Stimulated activated CD4-positive, alpha-beta T cell treated with anti-CD3 and anti-CD28 coated beads, TNF-alpha, amount 100 ng/mL, for 48 hours (primary cell): ENCODE measurements at regions not wholly inside any gene's neighbourhood (a gene's known extent, or its start where the extent isn't known, plus 50 kb on each side); places are given as distances from the start of the nearest gene placed in this dataset.
"Not testable (repeated sequence)": the region's sequence is repeated elsewhere in the genome, so short reads cannot be mapped to it uniquely, and the experiment has no call there.

Source experiments
- DNase-seq, 3 donors: peaks; one replicate each; pipeline ENCODE4 v3.0.0-alpha.2; 2020; ENCODE audit warnings: low read depth in 3 of 3

GRCh38 chr5:23721336-23721735 is 213.9 kb downstream of the PRDM9 start:
- no peak for DNase-seq

GRCh38 chr5:23727271-23727670 is 219.9 kb downstream of the PRDM9 start:
- DNase-seq, result no peak

GRCh38 chr5:23730023-23730422 is 222.6 kb downstream of the PRDM9 start:
- DNase-seq, result no peak

- no peak for DNase-seq
Observed at GRCh38 chr5:23740029-23740428, 232.6 kb downstream of the PRDM9 start.

- DNase-seq, result no peak
Observed at GRCh38 chr5:23742701-23743100, 235.3 kb downstream of the PRDM9 start.

- DNase-seq, result no peak
Observed at GRCh38 chr5:23755906-23756305, 248.5 kb downstream of the PRDM9 start.

GRCh38 chr5:23756779-23757178 is 249.4 kb downstream of the PRDM9 start:
- DNase-seq, result no peak

- no peak for DNase-seq
Observed at GRCh38 chr5:23763170-23763569, 255.8 kb downstream of the PRDM9 start.

GRCh38 chr5:23776684-23777083 is 269.3 kb downstream of the PRDM9 start:
- DNase-seq, result no peak

- not testable (repeated sequence) for DNase-seq
Observed at GRCh38 chr5:23800307-23800706, 292.9 kb downstream of the PRDM9 start.

GRCh38 chr5:23820765-23821471 is 313.5 kb downstream of the PRDM9 start:
- DNase-seq, result no peak

- DNase-seq, result no peak
Observed at GRCh38 chr5:23823521-23823920, 316.1 kb downstream of the PRDM9 start.

GRCh38 chr5:23825196-23825595 is 317.8 kb downstream of the PRDM9 start:
- DNase-seq, result no peak

GRCh38 chr5:23840083-23840482 is 332.7 kb downstream of the PRDM9 start:
- no peak for DNase-seq

GRCh38 chr5:23864786-23865185 is 357.4 kb downstream of the PRDM9 start:
- DNase-seq, result no peak

GRCh38 chr5:23877847-23878246 is 370.4 kb downstream of the PRDM9 start:
- no peak for DNase-seq

GRCh38 chr5:23884405-23885031 is 377.1 kb downstream of the PRDM9 start:
- no peak for DNase-seq

- no peak for DNase-seq
Observed at GRCh38 chr5:23893561-23893960, 386.2 kb downstream of the PRDM9 start.

- no peak for DNase-seq
Observed at GRCh38 chr5:23895614-23896013, 388.2 kb downstream of the PRDM9 start.

GRCh38 chr5:23930985-23931384 is 423.6 kb downstream of the PRDM9 start:
- no peak for DNase-seq

GRCh38 chr5:23951261-23951928 is 444.0 kb downstream of the PRDM9 start:
- DNase-seq, result not testable (repeated sequence)

GRCh38 chr5:23963449-23963848 is 456.0 kb downstream of the PRDM9 start:
- no peak for DNase-seq

- DNase-seq, result no peak
Observed at GRCh38 chr5:23977365-23977764, 470.0 kb downstream of the PRDM9 start.
